Vagina (tissue), 2 donors: ENCODE measurements at regions not wholly inside any gene's neighbourhood (a gene's known extent, or its start where the extent isn't known, plus 50 kb on each side); places are given as distances from the start of the nearest gene placed in this dataset.

Experiments
- DNase-seq, 2 donors: peaks; one replicate each; pipeline ENCODE4 v3.0.0-alpha.2; 2017; ENCODE audit errors: extremely low spot score in 2 of 2
- H3K27ac ChIP-seq: fragments of 200-600 bp; sonication (generic); one replicate; pipeline ENCODE4 v1.5.1; 2019
- H3K27me3 ChIP-seq: fragments of 200-600 bp; sonication (generic); one replicate; pipeline ENCODE4 v1.5.1; 2019
- H3K36me3 ChIP-seq, 2 donors: fragments of 200-600 bp; sonication (generic); one replicate each; pipeline ENCODE4 v1.5.1; 2017 to 2019
- H3K4me1 ChIP-seq: fragments of 200-600 bp; sonication (generic); one replicate; pipeline ENCODE4 v1.5.1; 2019
- H3K4me3 ChIP-seq, 2 donors: fragments of 200-600 bp; sonication (generic); 1 replicate in 1 of 2; 2 replicates in 1 of 2; pipeline ENCODE4 v1.5.1; 2016 to 2019
- H3K9me3 ChIP-seq: fragments of 200-600 bp; sonication (generic); one replicate; pipeline ENCODE4 v1.5.1; 2019
- POLR2A ChIP-seq, 2 donors: fragments of 450-650 bp; IDR thresholded peaks; one replicate each; pipeline ENCODE4 v1.6.1; 2017; ENCODE audit warnings: antibody characterized with exemption in 2 of 2, mild to moderate bottlenecking in 2 of 2, moderate library complexity in 2 of 2
- POLR2AphosphoS5 ChIP-seq, 2 donors: sonication (generic); formaldehyde crosslinking; IDR thresholded peaks; one replicate each; pipeline ENCODE4 v1.9.0; 2017; ENCODE audit warnings: antibody characterized with exemption in 2 of 2, mild to moderate bottlenecking in 2 of 2, low read depth in 1 of 2; ENCODE audit not compliant: insufficient read depth in 1 of 2
- intact Hi-C: fragments of 100-400 bp; cut with DNase I; formaldehyde crosslinking; loops from one replicate; pipeline ENCODE4 v1.15.1; 2023
- TF ChIP-seq, protein P1 (sequence below), 3 experiments: fragments of 450-650 bp in 2 of 3; fragments of 200-600 bp in 1 of 3; sonication (generic) in 1 of 3; IDR thresholded peaks; one replicate each; pipeline ENCODE4 v1.5.1; 2017 to 2019; ENCODE audit warnings: antibody characterized with exemption in 3 of 3, mild to moderate bottlenecking in 2 of 3, moderate library complexity in 2 of 3

- no peaks in the 10 kb centered on the region for H3K27me3 ChIP-seq
- no peak for DNase-seq
- no peak overlapping the region for H3K27ac ChIP-seq
- TF ChIP-seq, protein P1, sequence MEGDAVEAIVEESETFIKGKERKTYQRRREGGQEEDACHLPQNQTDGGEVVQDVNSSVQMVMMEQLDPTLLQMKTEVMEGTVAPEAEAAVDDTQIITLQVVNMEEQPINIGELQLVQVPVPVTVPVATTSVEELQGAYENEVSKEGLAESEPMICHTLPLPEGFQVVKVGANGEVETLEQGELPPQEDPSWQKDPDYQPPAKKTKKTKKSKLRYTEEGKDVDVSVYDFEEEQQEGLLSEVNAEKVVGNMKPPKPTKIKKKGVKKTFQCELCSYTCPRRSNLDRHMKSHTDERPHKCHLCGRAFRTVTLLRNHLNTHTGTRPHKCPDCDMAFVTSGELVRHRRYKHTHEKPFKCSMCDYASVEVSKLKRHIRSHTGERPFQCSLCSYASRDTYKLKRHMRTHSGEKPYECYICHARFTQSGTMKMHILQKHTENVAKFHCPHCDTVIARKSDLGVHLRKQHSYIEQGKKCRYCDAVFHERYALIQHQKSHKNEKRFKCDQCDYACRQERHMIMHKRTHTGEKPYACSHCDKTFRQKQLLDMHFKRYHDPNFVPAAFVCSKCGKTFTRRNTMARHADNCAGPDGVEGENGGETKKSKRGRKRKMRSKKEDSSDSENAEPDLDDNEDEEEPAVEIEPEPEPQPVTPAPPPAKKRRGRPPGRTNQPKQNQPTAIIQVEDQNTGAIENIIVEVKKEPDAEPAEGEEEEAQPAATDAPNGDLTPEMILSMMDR (IDR thresholded peaks at IDR 0.05), result no peak
- TF ChIP-seq POLR2A (IDR thresholded peaks at IDR 0.05) (no peak), POLR2AphosphoS5 (IDR thresholded peaks at IDR 0.05; ENCODE audit: insufficient read depth in 1 of 2, low read depth in 1 of 2) (no peak)
- intact Hi-C loops, result no loop called here
- H3K4me1 ChIP-seq, result peaks cover 26% of the 10 kb centered on the region
- no peaks in the 10 kb centered on the region for H3K36me3 ChIP-seq
- no peak overlapping the region for H3K4me3 ChIP-seq
- H3K9me3 ChIP-seq, result no peaks in the 10 kb centered on the region
Measured at GRCh38 chr1:222093518-222093917, 351.6 kb upstream of the DUSP10 start.

DNA sequence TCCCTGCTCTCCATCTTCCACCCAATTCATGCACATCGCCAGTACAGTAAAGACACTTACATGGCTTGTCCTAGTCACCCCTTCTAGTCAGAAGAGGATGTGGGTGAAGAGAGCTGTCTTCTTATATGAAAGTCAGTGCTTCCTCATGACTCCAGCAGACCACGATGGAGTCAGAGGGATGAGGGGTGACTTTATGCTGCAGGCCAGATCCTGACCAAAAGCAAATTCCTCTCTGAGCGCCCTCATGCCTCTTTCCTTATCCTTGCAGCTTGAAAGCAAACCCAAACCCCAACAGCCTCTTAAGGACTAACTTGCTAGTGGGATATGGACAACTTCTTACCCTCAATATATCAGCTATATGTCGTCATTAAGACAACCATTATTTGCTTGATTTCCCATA is 348.2 kb upstream of the DUSP10 start:
- no peak overlapping the region for H3K27ac ChIP-seq
- H3K4me3 ChIP-seq, result no peak overlapping the region
- peaks cover under 1% of the 10 kb centered on the region for H3K4me1 ChIP-seq
- intact Hi-C loops, result no loop called here
- DNase-seq, result no peak
- no peaks in the 10 kb centered on the region for H3K9me3 ChIP-seq
- no peaks in the 10 kb centered on the region for H3K36me3 ChIP-seq
- TF ChIP-seq, protein P1 (IDR thresholded peaks at IDR 0.05), result no peak
- no peak for TF ChIP-seq POLR2A (IDR thresholded peaks at IDR 0.05)
- no peaks in the 10 kb centered on the region for H3K27me3 ChIP-seq

DNA sequence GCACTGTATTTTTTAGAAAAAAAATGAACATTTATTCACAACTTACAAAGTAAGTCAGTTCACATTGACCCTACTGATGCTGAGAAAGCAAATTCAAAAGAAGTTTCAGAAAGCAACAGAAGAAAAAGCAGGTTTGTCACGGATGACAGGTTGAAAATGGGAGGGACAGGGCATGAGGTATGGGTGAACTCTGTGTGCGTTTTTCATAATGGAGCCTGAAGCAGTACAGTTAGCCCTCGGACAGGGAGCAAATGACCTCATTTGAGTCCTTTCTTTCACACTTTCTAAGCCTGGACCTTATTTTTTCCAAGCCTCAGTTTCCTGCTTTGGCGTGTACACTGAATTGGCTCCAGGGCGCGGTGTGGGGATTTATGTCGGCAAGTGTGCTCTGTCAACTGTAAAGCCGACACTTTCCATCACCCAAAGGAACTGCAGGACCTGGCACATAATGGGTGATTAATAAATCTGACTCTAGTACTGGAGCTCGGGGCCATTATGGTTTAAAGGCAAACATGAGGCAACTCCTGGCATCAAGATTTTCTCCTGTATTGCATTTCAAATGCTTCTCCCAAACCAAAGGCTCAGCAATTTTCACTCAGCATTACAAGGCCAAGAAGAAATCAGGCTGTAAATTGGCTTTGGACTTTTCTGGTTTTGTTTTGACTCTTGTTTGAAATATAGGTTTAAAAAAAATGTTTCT is 345.5 kb upstream of the DUSP10 start:
- Histone ChIP-seq H3K36me3 (no peaks in the 10 kb centered on the region), H3K9me3 (no peaks in the 10 kb centered on the region), H3K27me3 (no peaks in the 10 kb centered on the region), H3K4me3 (no peak overlapping the region), H3K4me1 (no peaks in the 10 kb centered on the region), H3K27ac (no peak overlapping the region)
- DNase-seq, result no peak
- intact Hi-C loops, result no loop called here
- TF ChIP-seq POLR2AphosphoS5 (IDR thresholded peaks at IDR 0.05; ENCODE audit: insufficient read depth in 1 of 2, low read depth in 1 of 2), result no peak
- TF ChIP-seq POLR2A (IDR thresholded peaks at IDR 0.05), result no peak

GRCh38 chr1:222084996-222085395 is 343.1 kb upstream of the DUSP10 start:
- TF ChIP-seq POLR2AphosphoS5 (IDR thresholded peaks at IDR 0.05; ENCODE audit: insufficient read depth in 1 of 2, low read depth in 1 of 2), result no peak
- TF ChIP-seq POLR2A (IDR thresholded peaks at IDR 0.05), result no peak
- TF ChIP-seq, protein P1 (IDR thresholded peaks at IDR 0.05), result no peak
- Histone ChIP-seq H3K4me1 (no peaks in the 10 kb centered on the region), H3K4me3 (no peak overlapping the region), H3K27ac (no peak overlapping the region), H3K9me3 (no peaks in the 10 kb centered on the region), H3K27me3 (no peaks in the 10 kb centered on the region), H3K36me3 (no peaks in the 10 kb centered on the region)
- intact Hi-C loops, result no loop called here
- DNase-seq, result no peak

GRCh38 chr1:222084048-222084447 is 342.2 kb upstream of the DUSP10 start:
- Histone ChIP-seq H3K27ac (no peak overlapping the region), H3K4me3 (no peak overlapping the region), H3K27me3 (no peaks in the 10 kb centered on the region), H3K36me3 (no peaks in the 10 kb centered on the region), H3K9me3 (no peaks in the 10 kb centered on the region), H3K4me1 (no peaks in the 10 kb centered on the region)
- intact Hi-C loops, result no loop called here
- TF ChIP-seq POLR2AphosphoS5 (IDR thresholded peaks at IDR 0.05; ENCODE audit: insufficient read depth in 1 of 2, low read depth in 1 of 2) (no peak), POLR2A (IDR thresholded peaks at IDR 0.05) (no peak)
- TF ChIP-seq, protein P1 (IDR thresholded peaks at IDR 0.05), result no peak
- no peak for DNase-seq
